CD4-positive, alpha-beta T cell (primary cell): ENCODE measurements at regions not wholly inside any gene's neighbourhood (a gene's known extent, or its start where the extent isn't known, plus 50 kb on each side); places are given as distances from the start of the nearest gene placed in this dataset.

Experiments used
- ATAC-seq: fragments of 200-7000 bp; cut with Tn5 transposase; one replicate; pipeline ENCODE4 v1.10.0; 2022; ENCODE audit warnings: mild to moderate bottlenecking; ENCODE audit not compliant: poor library complexity
- CTCF ChIA-PET: fragments of 350-600 bp; sonication (Branson Sonifier 250); formaldehyde crosslinking; loops from one replicate; lab custom pipeline; 2021; ENCODE audit warnings: antibody characterized with exemption, inconsistent platforms; lab: Charles Lee
- POLR2A ChIA-PET: fragments of 350-600 bp; sonication (Branson Sonifier 250); formaldehyde crosslinking; loops from one replicate; lab custom pipeline; 2021; ENCODE audit warnings: antibody characterized with exemption, inconsistent platforms; lab: Charles Lee
- DNase-seq, 14 experiments: peaks; one replicate each; pipeline ENCODE4 v3.0.0-alpha.2; 2013 to 2020; ENCODE audit warnings: mixed read lengths in 2 of 14
- H3K27ac ChIP-seq, 2 donors: one replicate each; pipeline versions ENCODE4 v1.5.1 to v1.7.0; 2013; ENCODE audit warnings: low read length in 2 of 2, low read depth in 1 of 2, mild to moderate bottlenecking in 1 of 2
- H3K27me3 ChIP-seq, 2 experiments: 1 replicate in 1 of 2; 2 replicates in 1 of 2; pipeline versions ENCODE4 v1.6.1 to v1.7.0; 2013; ENCODE audit warnings: low read length in 2 of 2, control low read depth in 1 of 2, mild to moderate bottlenecking in 1 of 2, moderate library complexity in 1 of 2; ENCODE audit not compliant: insufficient read depth in 2 of 2, control insufficient read depth in 1 of 2
- H3K36me3 ChIP-seq: one replicate; pipeline ENCODE4 v1.6.1; 2013; ENCODE audit warnings: low read length, control low read depth; ENCODE audit not compliant: insufficient read depth
- H3K4me1 ChIP-seq: one replicate; pipeline ENCODE4 v1.6.1; 2013; ENCODE audit warnings: low read length, control low read depth; ENCODE audit not compliant: insufficient read depth
- H3K4me3 ChIP-seq: one replicate; pipeline ENCODE4 v1.5.1; 2013; ENCODE audit warnings: mild to moderate bottlenecking, low read length, moderate library complexity
- H3K9me3 ChIP-seq, 2 experiments: 1 replicate in 1 of 2; 2 replicates in 1 of 2; pipeline versions ENCODE4 v1.6.1 to v1.7.0; 2013; ENCODE audit warnings: low read length in 2 of 2, mild to moderate bottlenecking in 2 of 2, control low read depth in 1 of 2, moderate library complexity in 1 of 2; ENCODE audit not compliant: control insufficient read depth in 1 of 2, insufficient read depth in 1 of 2
- H3K27ac Mint-ChIP-seq: one replicate; pipeline ENCODE4 v1.8.0; 2020; ENCODE audit warnings: mixed read lengths
- H3K27me3 Mint-ChIP-seq: one replicate; pipeline ENCODE4 v1.8.0; 2021; ENCODE audit warnings: mixed read lengths
- H3K36me3 Mint-ChIP-seq: one replicate; pipeline ENCODE4 v1.8.0; 2021; ENCODE audit warnings: low read depth, mixed read lengths
- H3K4me1 Mint-ChIP-seq: one replicate; pipeline ENCODE4 v1.8.0; 2021; ENCODE audit warnings: low read depth, mixed read lengths
- H3K4me3 Mint-ChIP-seq: one replicate; pipeline ENCODE4 v1.8.0; 2020; ENCODE audit warnings: mild to moderate bottlenecking, mixed read lengths
- H3K9me3 Mint-ChIP-seq: one replicate; pipeline ENCODE4 v1.8.0; 2020; ENCODE audit warnings: mixed read lengths
- intact Hi-C, 2 experiments: fragments of 100-400 bp; cut with DNase I in 1 of 2; cut with micrococcal nuclease in 1 of 2; formaldehyde crosslinking; loops; one replicate each; pipeline versions ENCODE4 v1.15.1 to v1.9.0; 2023 to 2025; cut with DNase I, micrococcal nuclease
- TF ChIP-seq, protein P1 (sequence below): fragments of 200-600 bp; IDR thresholded peaks from one replicate; pipeline ENCODE4 v1.8.0; 2022; ENCODE audit warnings: antibody characterized with exemption, mild to moderate bottlenecking

DNA sequence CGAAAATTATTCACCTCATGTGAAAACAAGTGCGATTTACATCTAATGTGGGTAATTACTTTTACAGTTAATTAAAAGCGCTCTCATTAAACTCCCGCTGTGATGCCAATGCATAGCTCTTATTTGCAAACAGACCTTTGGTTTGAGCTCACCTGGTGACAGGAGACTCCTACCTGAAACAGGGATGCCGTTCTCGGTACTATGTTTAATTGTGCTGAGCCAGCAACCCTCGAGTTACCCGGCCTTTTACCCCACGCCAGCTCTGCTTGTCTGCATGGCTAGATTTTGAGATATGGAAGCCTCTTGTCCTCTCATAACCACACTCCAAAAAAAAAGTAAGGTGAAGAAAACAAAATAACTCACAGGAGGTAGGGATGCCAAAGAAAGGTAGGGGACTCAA is 690.4 kb upstream of the RBFOX1 start:
- Mint-ChIP-seq H3K4me3 (no peak overlapping the region), H3K27me3 (peaks cover 7% of the 10 kb centered on the region), H3K9me3 (no peaks in the 10 kb centered on the region), H3K27ac (no peak overlapping the region), H3K4me1 (peaks cover 4% of the 10 kb centered on the region), H3K36me3 (no peaks in the 10 kb centered on the region)
- peaks cover 0 to 3% of the 10 kb centered on the region in 2 experiments for H3K27me3 ChIP-seq
- no peaks in the 10 kb centered on the region for H3K36me3 ChIP-seq
- no peak for DNase-seq
- CTCF ChIA-PET = no interaction called here
- no peaks in the 10 kb centered on the region for H3K4me1 ChIP-seq
- POLR2A ChIA-PET = no interaction called here
- TF ChIP-seq, protein P1, sequence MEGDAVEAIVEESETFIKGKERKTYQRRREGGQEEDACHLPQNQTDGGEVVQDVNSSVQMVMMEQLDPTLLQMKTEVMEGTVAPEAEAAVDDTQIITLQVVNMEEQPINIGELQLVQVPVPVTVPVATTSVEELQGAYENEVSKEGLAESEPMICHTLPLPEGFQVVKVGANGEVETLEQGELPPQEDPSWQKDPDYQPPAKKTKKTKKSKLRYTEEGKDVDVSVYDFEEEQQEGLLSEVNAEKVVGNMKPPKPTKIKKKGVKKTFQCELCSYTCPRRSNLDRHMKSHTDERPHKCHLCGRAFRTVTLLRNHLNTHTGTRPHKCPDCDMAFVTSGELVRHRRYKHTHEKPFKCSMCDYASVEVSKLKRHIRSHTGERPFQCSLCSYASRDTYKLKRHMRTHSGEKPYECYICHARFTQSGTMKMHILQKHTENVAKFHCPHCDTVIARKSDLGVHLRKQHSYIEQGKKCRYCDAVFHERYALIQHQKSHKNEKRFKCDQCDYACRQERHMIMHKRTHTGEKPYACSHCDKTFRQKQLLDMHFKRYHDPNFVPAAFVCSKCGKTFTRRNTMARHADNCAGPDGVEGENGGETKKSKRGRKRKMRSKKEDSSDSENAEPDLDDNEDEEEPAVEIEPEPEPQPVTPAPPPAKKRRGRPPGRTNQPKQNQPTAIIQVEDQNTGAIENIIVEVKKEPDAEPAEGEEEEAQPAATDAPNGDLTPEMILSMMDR = no peak
- intact Hi-C loops = loop anchor here (5.0 kb wide), 2 partner anchors 50 to 1405 kb away; no protein-coding TSS in a partner anchor
- no peak overlapping the region for H3K4me3 ChIP-seq
- no peak overlapping the region for H3K27ac ChIP-seq
- no peaks in the 10 kb centered on the region for H3K9me3 ChIP-seq
- ATAC-seq = no peak

DNA sequence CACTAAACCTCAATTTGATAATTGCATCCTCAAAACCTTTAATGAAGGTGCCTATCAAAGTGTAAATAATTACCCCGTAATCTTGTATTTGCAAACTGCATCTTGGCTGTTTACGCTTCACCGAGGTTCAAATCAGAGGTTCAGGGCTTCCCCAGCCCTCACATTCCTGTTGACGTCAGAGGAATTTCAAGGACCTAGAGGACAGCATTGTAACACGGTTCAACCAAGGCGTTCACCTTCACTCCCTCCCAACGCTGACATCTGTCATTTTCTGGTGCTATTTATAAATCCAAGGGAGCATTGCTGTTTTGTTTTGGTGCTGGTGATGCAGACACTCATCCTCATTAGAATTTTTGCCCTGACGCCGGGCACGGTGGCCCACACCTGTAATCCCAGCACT is 691.6 kb upstream of the RBFOX1 start:
- TF ChIP-seq, protein P1 = no peak
- no peak overlapping the region for H3K27ac Mint-ChIP-seq
- peaks cover 0 to 3% of the 10 kb centered on the region in 2 experiments for H3K27me3 ChIP-seq
- H3K4me3 ChIP-seq = no peak overlapping the region
- ATAC-seq = no peak
- intact Hi-C loops = loop anchor here (5.0 kb wide), 2 partner anchors 49 to 1404 kb away; no protein-coding TSS in a partner anchor
- ChIA-PET POLR2A (no interaction called here), CTCF (no interaction called here)
- DNase-seq = no peak
- no peaks in the 10 kb centered on the region for H3K36me3 ChIP-seq
- H3K4me1 ChIP-seq = no peaks in the 10 kb centered on the region
- H3K4me3 Mint-ChIP-seq = no peak overlapping the region
- H3K9me3 Mint-ChIP-seq = no peaks in the 10 kb centered on the region
- peaks cover 4% of the 10 kb centered on the region for H3K4me1 Mint-ChIP-seq
- H3K27ac ChIP-seq = no peak overlapping the region
- no peaks in the 10 kb centered on the region for H3K36me3 Mint-ChIP-seq
- peaks cover 0 to under 1% of the 10 kb centered on the region in 2 experiments for H3K9me3 ChIP-seq
- peaks cover 7% of the 10 kb centered on the region for H3K27me3 Mint-ChIP-seq

DNA sequence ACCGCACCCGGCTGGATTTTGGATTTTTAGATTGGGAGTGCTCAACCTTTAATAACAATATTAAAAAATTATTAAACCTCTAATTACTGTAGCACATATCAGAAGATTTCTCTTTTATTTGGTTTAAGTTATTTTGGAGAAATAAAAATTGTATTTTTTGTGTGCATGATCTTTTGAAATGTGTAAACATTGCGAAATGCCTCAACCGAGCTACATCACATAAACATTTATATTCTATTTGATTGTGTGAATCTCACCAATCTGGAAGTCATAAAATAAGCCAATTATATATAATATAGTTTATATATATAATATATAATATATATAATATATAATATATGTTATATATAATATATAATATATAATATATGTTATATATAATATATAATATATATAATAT is 696.2 kb upstream of the RBFOX1 start:
- CTCF ChIA-PET = no interaction called here

More for the DNA sequence above, 696.2 kb upstream of the RBFOX1 start:
- Histone ChIP-seq H3K4me1 (no peaks in the 10 kb centered on the region), H3K36me3 (no peaks in the 10 kb centered on the region), H3K9me3 (peaks cover 0 to 6% of the 10 kb centered on the region in 2 experiments), H3K27me3 (no peaks in the 10 kb centered on the region), H3K27ac (no peak overlapping the region), H3K4me3 (no peak overlapping the region)
- no peaks in the 10 kb centered on the region for H3K27me3 Mint-ChIP-seq
- DNase-seq = no peak
- no peaks in the 10 kb centered on the region for H3K36me3 Mint-ChIP-seq
- H3K4me3 Mint-ChIP-seq = no peak overlapping the region
- POLR2A ChIA-PET = no interaction called here
- no peaks in the 10 kb centered on the region for H3K4me1 Mint-ChIP-seq
- no peak for ATAC-seq
- intact Hi-C loops = no loop called here
- TF ChIP-seq, protein P1 = no peak
- H3K27ac Mint-ChIP-seq = no peak overlapping the region
- no peaks in the 10 kb centered on the region for H3K9me3 Mint-ChIP-seq
